HG03439 (cell line): ENCODE measurements at regions not wholly inside any gene's neighbourhood (a gene's known extent, or its start where the extent isn't known, plus 50 kb on each side); places are given as distances from the start of the nearest gene placed in this dataset.

ENCODE experiments used
- ATAC-seq: cut with Tn5 transposase; IDR thresholded peaks from one replicate; pipeline ENCODE4 v1.9.1; 2021; ENCODE audit warnings: mild to moderate bottlenecking, moderate library complexity; ENCODE audit not compliant: unreplicated experiment

GRCh38 chr6:156102129-156102528 is 646.5 kb upstream of the NOX3 start:
- ATAC-seq = no peak

- ATAC-seq = no peak
These were observed 643.2 kb upstream of the NOX3 start for GRCh38 chr6:156098839-156099238.

DNA sequence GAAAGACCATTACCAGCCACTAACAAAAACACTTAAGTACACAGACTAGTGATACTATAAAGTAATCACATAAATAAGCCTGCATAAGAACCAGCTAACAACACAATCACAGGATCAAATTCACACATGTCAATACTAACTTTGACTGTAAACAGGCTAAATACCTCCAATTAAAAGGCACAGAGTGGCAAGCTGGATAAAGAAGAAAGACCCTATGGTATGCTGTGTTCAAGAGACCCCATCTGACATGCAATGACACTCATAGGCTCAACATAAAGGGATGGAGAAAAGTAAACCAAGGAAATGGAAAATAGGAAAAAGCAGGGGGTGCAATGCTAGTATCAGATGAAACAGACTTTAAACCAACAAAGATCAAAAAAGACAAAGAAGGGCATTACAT is 631.8 kb upstream of the NOX3 start:
- no peak for ATAC-seq

DNA sequence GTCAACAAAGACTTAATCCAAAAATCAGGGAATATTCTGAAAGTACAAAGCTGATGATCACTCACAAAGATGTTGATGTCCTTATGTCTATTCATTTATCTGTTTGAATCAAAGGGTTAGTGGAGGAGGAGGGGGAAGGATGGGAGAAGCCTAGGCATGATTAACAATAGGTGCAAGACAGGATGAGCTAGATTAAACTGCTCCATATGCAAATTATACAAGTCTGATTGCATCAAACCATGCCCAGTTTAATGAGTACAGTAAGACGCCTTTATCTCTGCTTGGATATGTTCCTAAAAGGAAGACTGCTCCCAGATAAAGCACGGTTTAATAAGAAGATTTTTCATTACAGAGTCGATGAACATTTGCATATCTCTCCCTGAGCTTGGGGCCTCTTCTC is 626.4 kb upstream of the NOX3 start:
- ATAC-seq = no peak

GRCh38 chr6:156080371-156080770 is 624.7 kb upstream of the NOX3 start:
- no peak for ATAC-seq

- ATAC-seq = no peak
These were observed 613.2 kb upstream of the NOX3 start for GRCh38 chr6:156068881-156069280.

- no peak for ATAC-seq
These were observed 610.2 kb upstream of the NOX3 start for GRCh38 chr6:156065849-156066248.

GRCh38 chr6:156062091-156062563 is 606.5 kb upstream of the NOX3 start:
- no peak for ATAC-seq

DNA sequence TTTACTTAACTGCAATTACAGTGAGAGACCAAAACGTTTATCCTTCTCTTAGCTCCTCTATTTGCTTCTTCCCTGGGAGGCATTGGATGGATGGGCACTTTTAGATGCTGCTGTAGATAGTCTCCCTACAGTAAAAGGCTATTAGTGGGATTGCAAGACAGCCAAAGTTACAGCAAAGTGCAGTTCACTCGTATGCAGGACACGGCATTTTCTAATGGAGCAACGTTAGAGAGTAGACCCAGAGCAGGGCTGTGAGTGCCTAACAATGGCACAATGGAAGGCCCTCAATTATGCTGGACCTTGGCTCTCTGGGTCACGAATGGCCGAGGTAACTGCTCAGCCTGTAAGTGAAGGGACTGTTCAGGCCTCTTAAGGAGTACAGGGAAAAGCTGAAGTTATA is 605.8 kb upstream of the NOX3 start:
- no peak for ATAC-seq

GRCh38 chr6:156060013-156060412 is 604.4 kb upstream of the NOX3 start:
- no peak for ATAC-seq

DNA sequence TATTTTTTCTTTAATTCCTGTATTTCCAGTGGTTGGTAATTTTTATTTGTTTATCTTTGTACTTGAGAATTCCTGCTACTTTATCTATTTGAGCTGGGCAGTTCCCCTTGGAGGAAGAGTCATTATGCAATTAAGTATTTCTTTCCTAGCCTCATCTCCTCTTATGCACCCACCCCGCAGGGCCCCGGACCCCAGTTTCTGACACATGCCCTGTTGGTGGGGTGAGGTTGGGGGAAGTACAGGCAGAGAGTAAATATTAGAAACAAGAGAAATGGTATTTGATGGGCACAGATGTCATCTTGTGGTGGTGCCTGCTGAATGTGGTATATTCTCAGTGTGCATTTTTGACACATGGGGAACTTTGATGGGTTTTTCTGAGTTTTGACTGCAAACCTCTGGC is 602.7 kb upstream of the NOX3 start:
- ATAC-seq = no peak

GRCh38 chr6:156057869-156058268 is 602.2 kb upstream of the NOX3 start:
- no peak for ATAC-seq

DNA sequence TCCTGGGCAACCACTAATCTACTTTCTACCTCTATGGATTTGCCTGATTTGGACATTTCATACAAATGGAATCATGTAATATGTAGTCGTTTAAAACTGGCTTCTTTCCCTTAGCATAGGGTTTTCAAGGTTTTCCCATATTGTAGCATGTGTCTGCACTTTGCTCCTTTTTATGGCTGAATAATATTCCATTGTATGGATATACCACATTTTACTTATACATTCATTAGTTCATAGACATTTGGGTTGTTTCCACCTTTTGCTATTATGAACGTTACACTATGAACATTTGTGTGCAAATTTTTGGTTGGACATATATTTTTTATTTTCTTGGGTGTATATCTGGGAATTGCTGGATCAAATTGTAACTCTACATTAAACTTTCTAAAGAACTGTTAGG is 600.4 kb upstream of the NOX3 start:
- ATAC-seq = no peak

- no peak for ATAC-seq
These were observed 598.0 kb upstream of the NOX3 start for GRCh38 chr6:156053626-156054025.

- no peak for ATAC-seq
These were observed 591.3 kb upstream of the NOX3 start for GRCh38 chr6:156046841-156047449.

- no peak for ATAC-seq
These were observed 590.6 kb upstream of the NOX3 start for GRCh38 chr6:156046268-156046665.

DNA sequence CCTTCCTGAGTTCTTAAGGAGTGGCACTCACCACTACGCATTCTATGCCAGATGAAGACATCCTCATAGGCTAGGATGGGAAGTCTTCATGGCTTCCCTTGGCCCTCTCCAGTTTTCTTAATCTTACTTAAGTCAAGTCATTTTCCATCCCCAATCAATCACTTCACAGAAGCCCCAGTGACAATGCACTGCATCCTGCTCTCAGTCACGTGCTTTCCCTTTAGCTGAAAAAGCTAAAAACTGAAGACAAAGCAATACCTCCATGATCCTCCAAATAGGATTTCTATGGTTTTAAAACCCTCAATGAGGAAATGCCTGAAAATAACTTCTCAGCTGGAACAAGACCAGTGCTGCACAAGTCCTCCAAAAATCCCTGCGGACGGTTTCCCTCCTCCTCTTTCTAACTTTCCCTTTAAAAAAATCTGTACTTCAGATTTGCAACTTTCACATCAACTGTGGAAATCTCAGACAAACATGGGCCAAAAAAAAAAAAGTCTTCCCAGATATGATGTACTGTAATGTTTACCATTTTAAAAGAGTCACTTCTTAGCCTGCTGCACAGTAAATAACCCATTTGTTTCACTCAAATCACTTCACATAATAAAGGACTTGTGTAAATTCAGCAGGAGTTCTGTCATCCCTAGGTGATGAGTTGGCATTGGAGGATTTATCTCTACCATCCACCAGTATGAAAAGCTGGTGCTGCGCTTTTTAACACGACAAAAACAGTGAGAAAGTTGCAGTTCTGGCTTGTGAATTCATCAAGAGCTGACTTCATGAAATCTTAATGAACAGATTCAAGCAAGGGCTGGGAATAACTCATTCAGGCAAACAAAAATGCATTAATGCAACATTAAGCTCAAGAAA is 590.0 kb upstream of the NOX3 start:
- no peak for ATAC-seq

GRCh38 chr6:156033598-156033997 is 578.0 kb upstream of the NOX3 start:
- no peak for ATAC-seq

GRCh38 chr6:156031516-156031915 is 575.9 kb upstream of the NOX3 start:
- ATAC-seq = no peak

DNA sequence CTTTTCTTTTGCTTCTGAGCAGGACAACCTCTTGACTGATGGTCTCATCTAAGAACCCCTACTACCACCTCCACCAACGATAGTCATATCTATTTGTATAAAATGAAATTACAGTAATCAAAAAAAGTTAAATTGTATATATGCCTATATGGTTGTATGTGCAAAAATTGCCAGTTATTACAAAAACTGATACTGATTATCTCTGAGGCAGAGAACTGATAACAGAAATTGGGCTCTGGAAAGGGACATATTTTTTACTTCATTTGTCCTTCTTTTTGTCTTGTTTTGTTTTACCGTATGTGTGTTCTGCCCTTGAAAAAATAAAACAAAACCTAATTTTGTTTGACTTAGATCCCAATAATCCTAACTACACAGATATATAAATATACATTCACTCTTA is 574.4 kb upstream of the NOX3 start:
- ATAC-seq = no peak

DNA sequence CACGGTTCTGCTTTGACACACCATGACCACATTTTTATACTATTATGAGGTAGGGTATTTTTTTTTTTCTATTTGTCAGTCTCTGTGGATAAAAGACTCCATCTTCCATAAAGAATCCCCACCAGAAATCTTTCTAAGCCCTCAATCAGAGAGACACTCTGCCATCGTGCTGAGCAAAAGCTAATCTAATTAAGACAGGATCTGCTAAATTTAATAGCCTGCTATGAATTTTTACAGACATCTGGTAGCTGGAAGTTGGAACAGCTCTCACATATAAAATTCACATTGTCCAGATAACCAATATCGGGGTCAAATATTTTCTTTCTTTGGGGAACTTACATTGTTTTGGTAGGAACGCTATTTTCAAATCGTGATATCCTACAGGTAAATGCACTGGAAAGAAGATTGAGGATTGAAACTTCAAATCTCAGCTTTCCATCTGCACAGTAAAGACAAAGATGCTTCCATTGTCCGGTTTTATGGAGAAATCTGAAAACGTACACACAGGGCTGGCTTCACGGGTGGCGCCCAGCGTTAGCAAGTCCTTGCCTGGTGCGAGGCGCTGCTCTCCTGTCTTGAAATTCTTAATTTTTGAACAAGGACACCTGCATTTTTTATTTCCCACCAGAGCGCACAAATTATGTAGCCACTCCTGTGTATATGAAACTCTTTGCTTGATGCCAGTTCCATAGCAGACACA is 573.8 kb upstream of the NOX3 start:
- no peak for ATAC-seq
